SK-N-SH treated with all-trans-retinoic acid at 6 μM for 48 hours (cell line): ENCODE measurements at regions not wholly inside any gene's neighbourhood (a gene's known extent, or its start where the extent isn't known, plus 50 kb on each side); places are given as distances from the start of the nearest gene placed in this dataset.

Experiments
- ATAC-seq: fragments of 200-7000 bp; cut with Tn5 transposase; 3 replicates; pipeline ENCODE4 v1.9.1; 2020; ENCODE audit warnings: mild to moderate bottlenecking, moderate library complexity
- ARNTL ChIP-seq: fragments of 450-650 bp; formaldehyde crosslinking; IDR thresholded peaks from 2 replicates; pipeline ENCODE4 v1.5.0; 2020; ENCODE audit warnings: low read depth, mild to moderate bottlenecking, moderate library complexity, borderline replicate concordance
- CSDC2 ChIP-seq: fragments of 250-450 bp; sonication (Bioruptor Pico); IDR thresholded peaks from 2 replicates; pipeline ENCODE4 v1.5.0; 2020; ENCODE audit warnings: mild to moderate bottlenecking, moderate library complexity
- ESRRG ChIP-seq: fragments of 250-450 bp; sonication (Bioruptor Pico); IDR thresholded peaks from 2 replicates; pipeline ENCODE4 v1.6.1; 2021; ENCODE audit warnings: mild to moderate bottlenecking
- GLIS3 ChIP-seq: fragments of 250-450 bp; sonication (Bioruptor Pico); IDR thresholded peaks from 2 replicates; pipeline ENCODE4 v1.5.0; 2020; ENCODE audit warnings: mild to moderate bottlenecking, moderate library complexity
- ISL1 ChIP-seq: fragments of 250-450 bp; sonication (Bioruptor Pico); IDR thresholded peaks from 2 replicates; pipeline ENCODE4 v2.1.2; 2022; ENCODE audit warnings: mild to moderate bottlenecking, moderate library complexity
- OSR1 ChIP-seq: fragments of 250-450 bp; sonication (Bioruptor Pico); IDR thresholded peaks from 2 replicates; pipeline ENCODE4 v1.8.0; 2022; ENCODE audit warnings: moderate library complexity, mild to moderate bottlenecking, inconsistent platforms
- PPARA ChIP-seq: fragments of 250-450 bp; sonication (Bioruptor Pico); IDR thresholded peaks from 2 replicates; pipeline ENCODE4 v1.5.0; 2020; ENCODE audit warnings: mild to moderate bottlenecking, borderline replicate concordance
- RARB ChIP-seq: fragments of 250-450 bp; sonication (Bioruptor Pico); IDR thresholded peaks from 2 replicates; pipeline ENCODE4 v1.8.0; 2021; ENCODE audit warnings: mild to moderate bottlenecking, moderate library complexity
- SNAI2 ChIP-seq: fragments of 250-450 bp; sonication (Bioruptor Pico); IDR thresholded peaks from 2 replicates; pipeline ENCODE4 v1.5.0; 2020; ENCODE audit warnings: mild to moderate bottlenecking, moderate library complexity
- TCF4 ChIP-seq: fragments of 250-450 bp; sonication (Bioruptor Pico); IDR thresholded peaks from 2 replicates; pipeline ENCODE4 v1.8.0; 2021; ENCODE audit warnings: mild to moderate bottlenecking, moderate library complexity, borderline replicate concordance
- TOX ChIP-seq: fragments of 250-450 bp; sonication (Bioruptor Pico); IDR thresholded peaks from 2 replicates; pipeline ENCODE4 v1.8.0; 2021; ENCODE audit warnings: mild to moderate bottlenecking, moderate library complexity, borderline replicate concordance
- ZC3H10 ChIP-seq: fragments of 250-450 bp; sonication (Bioruptor Pico); IDR thresholded peaks from 2 replicates; pipeline ENCODE4 v1.5.1; 2021; ENCODE audit warnings: mild to moderate bottlenecking, moderate library complexity
- ZFP3 ChIP-seq: fragments of 250-450 bp; sonication (Bioruptor Pico); IDR thresholded peaks from 2 replicates; pipeline ENCODE4 v1.5.0; 2020; ENCODE audit warnings: mild to moderate bottlenecking, moderate library complexity
- ZFP30 ChIP-seq: fragments of 450-650 bp; formaldehyde crosslinking; IDR thresholded peaks from 2 replicates; pipeline ENCODE4 v1.5.0; 2022; ENCODE audit warnings: mild to moderate bottlenecking, moderate library complexity
- ZNF565 ChIP-seq: fragments of 450-650 bp; formaldehyde crosslinking; conservative IDR thresholded peaks from 2 replicates; pipeline ENCODE4 v1.5.0; 2020; ENCODE audit warnings: low read depth, mild to moderate bottlenecking, moderate library complexity
- ZNF70 ChIP-seq: fragments of 450-650 bp; formaldehyde crosslinking; IDR thresholded peaks from 2 replicates; pipeline ENCODE4 v1.5.0; 2020; ENCODE audit warnings: mild to moderate bottlenecking, moderate library complexity
- ZNF8 ChIP-seq: fragments of 450-650 bp; formaldehyde crosslinking; IDR thresholded peaks from 2 replicates; pipeline ENCODE4 v1.5.0; 2020; ENCODE audit warnings: mild to moderate bottlenecking, moderate library complexity
- TF ChIP-seq, protein P1 (sequence below): fragments of 250-450 bp; sonication (Bioruptor Pico); IDR thresholded peaks from 2 replicates; pipeline ENCODE4 v1.8.0; 2021; ENCODE audit warnings: low read depth, mild to moderate bottlenecking, moderate library complexity, borderline replicate concordance
- TF ChIP-seq, protein P2 (sequence below): fragments of 250-450 bp; sonication (Bioruptor Pico); IDR thresholded peaks from 2 replicates; pipeline ENCODE4 v1.5.1; 2020; ENCODE audit warnings: low read depth, mild to moderate bottlenecking, moderate library complexity
- TF ChIP-seq, protein P3 (sequence below): fragments of 250-450 bp; sonication (Bioruptor Pico); IDR thresholded peaks from 2 replicates; pipeline ENCODE4 v1.5.0; 2020; ENCODE audit warnings: mild to moderate bottlenecking, moderate library complexity
- TF ChIP-seq, protein P4 (sequence below): fragments of 250-450 bp; sonication (Bioruptor Pico); IDR thresholded peaks from 2 replicates; pipeline ENCODE4 v1.5.1; 2021; ENCODE audit warnings: mild to moderate bottlenecking, moderate library complexity

DNA sequence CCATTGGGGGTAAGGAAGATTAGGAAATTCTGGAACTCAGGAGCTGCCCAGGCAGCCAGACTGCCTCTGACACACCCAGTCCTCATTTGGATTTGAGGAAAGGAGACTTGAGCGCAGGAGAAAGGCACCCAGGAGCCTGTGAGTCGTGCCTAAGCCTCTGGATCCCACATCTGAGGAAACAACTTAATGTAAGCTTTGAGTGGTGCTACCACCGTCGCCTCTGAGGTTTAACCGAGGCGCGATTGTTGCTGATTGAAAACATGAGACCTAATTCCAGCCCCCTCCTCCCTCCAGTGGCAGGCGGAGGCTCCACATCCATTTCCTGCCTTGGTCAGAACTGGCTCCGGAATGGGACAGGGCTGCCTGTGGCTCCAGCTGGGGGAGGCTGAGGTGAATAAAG is 176.7 kb upstream of the PKDCC start (continued):
- TF ChIP-seq, protein P1, sequence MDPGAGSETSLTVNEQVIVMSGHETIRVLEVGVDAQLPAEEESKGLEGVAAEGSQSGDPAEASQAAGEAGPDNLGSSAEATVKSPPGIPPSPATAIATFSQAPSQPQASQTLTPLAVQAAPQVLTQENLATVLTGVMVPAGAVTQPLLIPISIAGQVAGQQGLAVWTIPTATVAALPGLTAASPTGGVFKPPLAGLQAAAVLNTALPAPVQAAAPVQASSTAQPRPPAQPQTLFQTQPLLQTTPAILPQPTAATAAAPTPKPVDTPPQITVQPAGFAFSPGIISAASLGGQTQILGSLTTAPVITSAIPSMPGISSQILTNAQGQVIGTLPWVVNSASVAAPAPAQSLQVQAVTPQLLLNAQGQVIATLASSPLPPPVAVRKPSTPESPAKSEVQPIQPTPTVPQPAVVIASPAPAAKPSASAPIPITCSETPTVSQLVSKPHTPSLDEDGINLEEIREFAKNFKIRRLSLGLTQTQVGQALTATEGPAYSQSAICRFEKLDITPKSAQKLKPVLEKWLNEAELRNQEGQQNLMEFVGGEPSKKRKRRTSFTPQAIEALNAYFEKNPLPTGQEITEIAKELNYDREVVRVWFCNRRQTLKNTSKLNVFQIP = no peak
- TF ChIP-seq ZNF8 (CRISPR knock-in tag) (no peak), ZFP3 (CRISPR knock-in tag) (no peak), OSR1 (CRISPR knock-in tag) (no peak), ESRRG (CRISPR knock-in tag) (no peak), GLIS3 (no peak), ZNF565 (CRISPR knock-in tag) (no peak), ISL1 (CRISPR knock-in tag) (no peak)
- TF ChIP-seq, all 23 proteins: peak for 0

DNA sequence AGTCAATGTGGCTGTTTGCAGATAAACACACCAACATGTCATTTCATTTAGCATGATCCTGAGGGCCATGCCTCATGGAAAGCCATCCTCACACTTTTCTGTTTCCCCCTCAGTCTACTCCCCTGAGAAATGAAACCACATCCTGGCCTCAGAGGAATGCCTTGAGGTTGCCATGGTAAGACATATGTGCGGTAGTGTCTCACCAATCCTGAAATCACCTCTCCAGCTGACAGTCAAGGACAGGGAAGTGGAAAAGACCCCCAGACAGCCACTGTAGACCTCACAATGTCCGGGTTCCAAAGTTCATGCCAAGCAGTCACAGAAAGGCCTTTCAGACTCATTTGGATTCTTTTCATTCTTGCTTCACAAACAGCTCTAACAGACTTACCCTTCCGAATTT is 175.2 kb upstream of the PKDCC start:
- ATAC-seq = no peak
- TF ChIP-seq, protein P1 = no peak
- TF ChIP-seq TOX (CRISPR knock-in tag) = no peak
- no peak for TF ChIP-seq OSR1 (CRISPR knock-in tag)
- no peak for TF ChIP-seq TCF4
- TF ChIP-seq GLIS3 = no peak
- TF ChIP-seq SNAI2 (CRISPR knock-in tag) = no peak
- TF ChIP-seq, protein P2, sequence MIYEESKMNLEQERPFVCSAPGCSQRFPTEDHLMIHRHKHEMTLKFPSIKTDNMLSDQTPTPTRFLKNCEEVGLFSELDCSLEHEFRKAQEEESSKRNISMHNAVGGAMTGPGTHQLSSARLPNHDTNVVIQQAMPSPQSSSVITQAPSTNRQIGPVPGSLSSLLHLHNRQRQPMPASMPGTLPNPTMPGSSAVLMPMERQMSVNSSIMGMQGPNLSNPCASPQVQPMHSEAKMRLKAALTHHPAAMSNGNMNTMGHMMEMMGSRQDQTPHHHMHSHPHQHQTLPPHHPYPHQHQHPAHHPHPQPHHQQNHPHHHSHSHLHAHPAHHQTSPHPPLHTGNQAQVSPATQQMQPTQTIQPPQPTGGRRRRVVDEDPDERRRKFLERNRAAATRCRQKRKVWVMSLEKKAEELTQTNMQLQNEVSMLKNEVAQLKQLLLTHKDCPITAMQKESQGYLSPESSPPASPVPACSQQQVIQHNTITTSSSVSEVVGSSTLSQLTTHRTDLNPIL (CRISPR knock-in tag) = no peak
- TF ChIP-seq, all 23 proteins: peak for 0

DNA sequence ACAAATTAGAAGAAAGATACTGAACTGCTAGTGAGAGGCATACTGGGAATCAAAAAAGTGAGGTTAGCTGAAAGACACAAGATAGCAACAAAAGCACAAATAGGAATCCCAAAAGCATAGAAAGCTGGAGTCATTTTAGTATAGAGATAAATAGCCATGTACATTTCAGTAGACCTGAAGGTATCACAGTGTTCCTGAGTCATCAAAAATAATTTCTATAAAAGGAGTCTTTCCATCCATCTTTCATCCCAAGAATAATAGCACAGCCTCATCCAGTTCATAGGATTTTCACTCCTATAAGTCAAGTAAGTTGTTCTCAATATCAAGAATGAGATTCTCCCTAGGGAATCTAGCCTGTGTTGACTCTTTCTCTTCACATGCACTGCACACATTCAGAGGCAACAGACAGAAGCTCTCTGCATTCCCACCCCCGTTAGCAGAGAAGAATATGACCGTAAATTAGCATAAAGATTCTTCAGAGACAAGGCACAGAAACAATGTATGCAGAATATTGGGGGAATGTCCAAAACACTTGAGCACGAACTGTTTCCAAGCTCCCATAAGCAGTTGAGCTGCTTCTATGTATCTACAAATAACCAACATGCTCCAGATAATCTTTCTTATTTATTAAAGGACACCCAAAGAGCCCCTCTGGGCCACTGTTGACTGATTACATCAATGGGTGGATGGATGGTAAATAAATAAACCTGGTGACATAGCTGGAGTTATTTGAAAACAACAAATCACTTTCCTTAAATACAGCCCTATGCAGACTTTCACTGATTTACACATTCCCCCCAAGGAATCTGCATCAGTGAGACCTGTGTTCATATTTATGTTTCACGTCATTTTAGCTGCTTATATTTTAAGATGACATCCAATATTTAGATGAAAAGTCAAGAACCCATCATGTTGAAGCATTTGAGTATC is 174.5 kb upstream of the PKDCC start:
- TF ChIP-seq ZNF8 (CRISPR knock-in tag) = no peak
- no peak for TF ChIP-seq PPARA (CRISPR knock-in tag)
- TF ChIP-seq, protein P3, sequence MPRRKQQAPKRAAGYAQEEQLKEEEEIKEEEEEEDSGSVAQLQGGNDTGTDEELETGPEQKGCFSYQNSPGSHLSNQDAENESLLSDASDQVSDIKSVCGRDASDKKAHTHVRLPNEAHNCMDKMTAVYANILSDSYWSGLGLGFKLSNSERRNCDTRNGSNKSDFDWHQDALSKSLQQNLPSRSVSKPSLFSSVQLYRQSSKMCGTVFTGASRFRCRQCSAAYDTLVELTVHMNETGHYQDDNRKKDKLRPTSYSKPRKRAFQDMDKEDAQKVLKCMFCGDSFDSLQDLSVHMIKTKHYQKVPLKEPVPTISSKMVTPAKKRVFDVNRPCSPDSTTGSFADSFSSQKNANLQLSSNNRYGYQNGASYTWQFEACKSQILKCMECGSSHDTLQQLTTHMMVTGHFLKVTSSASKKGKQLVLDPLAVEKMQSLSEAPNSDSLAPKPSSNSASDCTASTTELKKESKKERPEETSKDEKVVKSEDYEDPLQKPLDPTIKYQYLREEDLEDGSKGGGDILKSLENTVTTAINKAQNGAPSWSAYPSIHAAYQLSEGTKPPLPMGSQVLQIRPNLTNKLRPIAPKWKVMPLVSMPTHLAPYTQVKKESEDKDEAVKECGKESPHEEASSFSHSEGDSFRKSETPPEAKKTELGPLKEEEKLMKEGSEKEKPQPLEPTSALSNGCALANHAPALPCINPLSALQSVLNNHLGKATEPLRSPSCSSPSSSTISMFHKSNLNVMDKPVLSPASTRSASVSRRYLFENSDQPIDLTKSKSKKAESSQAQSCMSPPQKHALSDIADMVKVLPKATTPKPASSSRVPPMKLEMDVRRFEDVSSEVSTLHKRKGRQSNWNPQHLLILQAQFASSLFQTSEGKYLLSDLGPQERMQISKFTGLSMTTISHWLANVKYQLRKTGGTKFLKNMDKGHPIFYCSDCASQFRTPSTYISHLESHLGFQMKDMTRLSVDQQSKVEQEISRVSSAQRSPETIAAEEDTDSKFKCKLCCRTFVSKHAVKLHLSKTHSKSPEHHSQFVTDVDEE (CRISPR knock-in tag) = no peak
- no peak for TF ChIP-seq RARB (CRISPR knock-in tag)
- no peak for TF ChIP-seq CSDC2 (CRISPR knock-in tag)
- TF ChIP-seq ZFP3 (CRISPR knock-in tag) = no peak
- no peak for TF ChIP-seq ZNF70 (CRISPR knock-in tag)
- no peak for TF ChIP-seq GLIS3
- TF ChIP-seq TCF4 = no peak
- TF ChIP-seq, protein P4, sequence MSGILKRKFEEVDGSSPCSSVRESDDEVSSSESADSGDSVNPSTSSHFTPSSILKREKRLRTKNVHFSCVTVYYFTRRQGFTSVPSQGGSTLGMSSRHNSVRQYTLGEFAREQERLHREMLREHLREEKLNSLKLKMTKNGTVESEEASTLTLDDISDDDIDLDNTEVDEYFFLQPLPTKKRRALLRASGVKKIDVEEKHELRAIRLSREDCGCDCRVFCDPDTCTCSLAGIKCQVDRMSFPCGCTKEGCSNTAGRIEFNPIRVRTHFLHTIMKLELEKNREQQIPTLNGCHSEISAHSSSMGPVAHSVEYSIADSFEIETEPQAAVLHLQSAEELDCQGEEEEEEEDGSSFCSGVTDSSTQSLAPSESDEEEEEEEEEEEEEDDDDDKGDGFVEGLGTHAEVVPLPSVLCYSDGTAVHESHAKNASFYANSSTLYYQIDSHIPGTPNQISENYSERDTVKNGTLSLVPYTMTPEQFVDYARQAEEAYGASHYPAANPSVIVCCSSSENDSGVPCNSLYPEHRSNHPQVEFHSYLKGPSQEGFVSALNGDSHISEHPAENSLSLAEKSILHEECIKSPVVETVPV = no peak
- no peak for TF ChIP-seq ARNTL (CRISPR knock-in tag)
- no peak for TF ChIP-seq ZC3H10 (CRISPR knock-in tag)
- TF ChIP-seq ZFP30 (CRISPR knock-in tag) = no peak
- TF ChIP-seq ISL1 (CRISPR knock-in tag) = no peak
- no peak for TF ChIP-seq SNAI2 (CRISPR knock-in tag)
- TF ChIP-seq ESRRG (CRISPR knock-in tag) = no peak
- no peak for TF ChIP-seq OSR1 (CRISPR knock-in tag)
- no peak for TF ChIP-seq TOX (CRISPR knock-in tag)
- TF ChIP-seq ZNF565 (CRISPR knock-in tag) = no peak
- TF ChIP-seq, protein P1 = no peak
- ATAC-seq = no peak
